Trophoblast cell (in vitro differentiated cells and primary cell): ENCODE measurements at regions not wholly inside any gene's neighbourhood (a gene's known extent, or its start where the extent isn't known, plus 50 kb on each side); places are given as distances from the start of the nearest gene placed in this dataset.

Experiments used
- DNase-seq, 2 donors: peaks; one replicate each; pipeline ENCODE4 v3.0.0-alpha.2; 2016
- H2AFZ ChIP-seq: 2 replicates; pipeline ENCODE4 v1.6.1; 2013; ENCODE audit warnings: low read length, moderate library complexity, mild to moderate bottlenecking; ENCODE audit not compliant: insufficient read depth, poor library complexity
- H2AK5ac ChIP-seq: 2 replicates; pipeline ENCODE4 v1.6.1; 2013; ENCODE audit warnings: mild to moderate bottlenecking, low read length
- H2BK120ac ChIP-seq: 2 replicates; pipeline ENCODE4 v1.6.1; 2013; ENCODE audit warnings: low read length, mild to moderate bottlenecking, moderate library complexity; ENCODE audit not compliant: insufficient read depth, poor library complexity
- H2BK12ac ChIP-seq: 2 replicates; pipeline ENCODE4 v1.6.1; 2013; ENCODE audit warnings: mild to moderate bottlenecking, low read length, moderate library complexity
- H2BK5ac ChIP-seq: 2 replicates; pipeline ENCODE4 v1.6.1; 2013; ENCODE audit warnings: low read length, low read depth, moderate library complexity, mild to moderate bottlenecking; ENCODE audit not compliant: poor library complexity
- H3K14ac ChIP-seq: 2 replicates; pipeline ENCODE4 v1.6.1; 2013; ENCODE audit warnings: mild to moderate bottlenecking, low read length
- H3K18ac ChIP-seq: 2 replicates; pipeline ENCODE4 v1.6.1; 2013; ENCODE audit warnings: mild to moderate bottlenecking, low read length
- H3K23ac ChIP-seq: 2 replicates; pipeline ENCODE4 v1.6.1; 2013; ENCODE audit warnings: low read length
- H3K27ac ChIP-seq: 2 replicates; pipeline ENCODE4 v1.5.1; 2013; ENCODE audit warnings: low read depth, mild to moderate bottlenecking, inconsistent platforms, low read length, moderate library complexity
- H3K27me3 ChIP-seq: 2 replicates; pipeline ENCODE4 v1.6.1; 2013; ENCODE audit warnings: inconsistent platforms, mild to moderate bottlenecking, low read length, moderate library complexity; ENCODE audit not compliant: insufficient read depth
- H3K36me3 ChIP-seq, 2 experiments: 1 replicate in 1 of 2; 2 replicates in 1 of 2; pipeline ENCODE4 v1.6.1; 2013; ENCODE audit warnings: low read length in 2 of 2, mild to moderate bottlenecking in 2 of 2, moderate library complexity in 1 of 2; ENCODE audit not compliant: insufficient read depth in 2 of 2, control insufficient read depth in 1 of 2
- H3K4ac ChIP-seq: 2 replicates; pipeline ENCODE4 v1.6.1; 2013; ENCODE audit warnings: low read depth, mild to moderate bottlenecking, low read length, moderate library complexity
- H3K4me1 ChIP-seq, 2 experiments: 1 replicate in 1 of 2; 2 replicates in 1 of 2; pipeline ENCODE4 v1.6.1; 2013; ENCODE audit warnings: low read length in 2 of 2, mild to moderate bottlenecking in 2 of 2, moderate library complexity in 1 of 2; ENCODE audit not compliant: insufficient read depth in 2 of 2, control insufficient read depth in 1 of 2
- H3K4me2 ChIP-seq: 2 replicates; pipeline ENCODE4 v1.6.1; 2013; ENCODE audit warnings: inconsistent platforms, mild to moderate bottlenecking, low read length, moderate library complexity
- H3K4me3 ChIP-seq: 2 replicates; pipeline ENCODE4 v1.5.1; 2013; ENCODE audit warnings: mild to moderate bottlenecking, low read depth, low read length, inconsistent platforms
- H3K79me1 ChIP-seq: one replicate; pipeline ENCODE4 v1.6.1; 2013; ENCODE audit warnings: low read length
- H3K79me2 ChIP-seq: 2 replicates; pipeline ENCODE4 v1.6.1; 2013; ENCODE audit warnings: low read length, mild to moderate bottlenecking; ENCODE audit not compliant: control insufficient read depth, insufficient read depth, poor library complexity
- H3K9ac ChIP-seq: 2 replicates; pipeline ENCODE4 v1.6.1; 2013; ENCODE audit warnings: mild to moderate bottlenecking, low read length
- H3K9me3 ChIP-seq: 2 replicates; pipeline ENCODE4 v1.6.1; 2013; ENCODE audit warnings: low read depth, mild to moderate bottlenecking, control low read depth, inconsistent platforms, low read length; ENCODE audit not compliant: insufficient read depth
- H4K12ac ChIP-seq: 2 replicates; pipeline ENCODE4 v1.6.1; 2013; ENCODE audit warnings: low read depth, mild to moderate bottlenecking, low read length, moderate library complexity
- H4K8ac ChIP-seq: 2 replicates; pipeline ENCODE4 v1.6.1; 2013; ENCODE audit warnings: low read depth, mild to moderate bottlenecking, low read length, moderate library complexity
- H4K91ac ChIP-seq: one replicate; pipeline ENCODE4 v1.6.1; 2013; ENCODE audit warnings: low read depth, mild to moderate bottlenecking, low read length, moderate library complexity
- WGBS: extraction: QIAGEN DNeasy Blood & Tissue Kit; methylation state at CpG from one replicate; pipeline ENCODE4 v1.1.7; 2013; ENCODE audit warnings: missing lambda C conversion rate; ENCODE audit not compliant: insufficient read length, insufficient coverage; ENCODE audit errors: extremely low coverage; 5-methylcytosine and 5-hydroxymethylcytosine counted together

DNA sequence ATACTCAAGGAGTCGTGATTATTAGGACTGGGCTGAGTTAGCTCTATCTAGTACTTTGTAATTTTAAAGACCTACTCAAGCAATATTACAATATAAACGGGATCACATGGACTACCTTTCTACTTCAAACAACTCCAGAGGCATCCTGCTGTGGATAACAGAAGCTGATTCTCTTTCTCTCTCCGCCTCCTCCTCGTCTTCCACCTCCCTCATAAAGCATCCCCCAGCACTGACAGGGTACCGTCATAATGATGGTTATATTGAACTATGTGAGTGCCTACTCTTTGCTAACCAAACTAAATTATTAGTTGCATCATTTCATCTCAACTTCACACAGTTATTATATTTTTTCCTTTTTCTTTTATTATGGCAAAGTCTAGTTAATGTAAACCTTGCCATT is 165.4 kb upstream of the FOXF1 start:
- no peaks in the 10 kb centered on the region for H3K79me2 ChIP-seq
- H3K27me3 ChIP-seq = peaks cover 3% of the 10 kb centered on the region
- no peak overlapping the region for H3K27ac ChIP-seq
- no peak overlapping the region for H3K18ac ChIP-seq
- H3K36me3 ChIP-seq = no peaks in the 10 kb centered on the region
- DNase-seq = no peak
- H3K9ac ChIP-seq = no peak overlapping the region
- no peaks in the 10 kb centered on the region for H3K79me1 ChIP-seq
- H3K4ac ChIP-seq = no peak overlapping the region
- H3K23ac ChIP-seq = no peak overlapping the region
- H2BK120ac ChIP-seq = no peak overlapping the region
- peaks cover 2 to 8% of the 10 kb centered on the region in 2 experiments for H3K4me1 ChIP-seq
- no peak overlapping the region for H3K4me2 ChIP-seq
- H3K4me3 ChIP-seq = no peak overlapping the region
- no peaks in the 10 kb centered on the region for H3K9me3 ChIP-seq
- H2AFZ ChIP-seq = no peak overlapping the region
- H2AK5ac ChIP-seq = no peak overlapping the region
- no CpG with 5 or more reads among the region's 5 CpGs for WGBS
- H2BK12ac ChIP-seq = no peak overlapping the region
- H4K8ac ChIP-seq = no peak overlapping the region
- H3K14ac ChIP-seq = no peak overlapping the region
- H4K91ac ChIP-seq = no peak overlapping the region
- no peak overlapping the region for H2BK5ac ChIP-seq
- H4K12ac ChIP-seq = no peak overlapping the region

DNA sequence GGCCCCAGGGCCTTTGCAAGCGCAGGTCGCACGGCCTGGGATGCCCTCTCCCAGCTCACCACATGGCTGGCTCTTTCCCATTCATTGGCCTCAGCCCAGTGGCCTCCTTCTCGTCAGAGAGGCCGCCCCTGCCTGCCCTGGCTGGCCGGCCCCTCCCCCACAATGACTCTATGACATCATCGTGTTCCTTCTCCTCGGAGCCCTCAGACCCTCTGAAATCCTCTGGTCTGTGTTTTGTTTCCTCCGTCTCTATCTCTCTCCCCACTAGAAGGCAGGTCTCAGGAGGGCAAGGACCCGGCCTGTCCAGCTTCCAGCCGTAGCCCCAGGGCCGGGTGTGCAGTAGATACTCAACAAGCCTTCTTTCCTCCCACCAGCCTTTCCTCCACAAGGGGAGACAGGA is 164.8 kb upstream of the FOXF1 start:
- no peak overlapping the region for H3K18ac ChIP-seq
- no peak overlapping the region for H3K14ac ChIP-seq
- WGBS = no CpG with 5 or more reads among the region's 12 CpGs

DNA sequence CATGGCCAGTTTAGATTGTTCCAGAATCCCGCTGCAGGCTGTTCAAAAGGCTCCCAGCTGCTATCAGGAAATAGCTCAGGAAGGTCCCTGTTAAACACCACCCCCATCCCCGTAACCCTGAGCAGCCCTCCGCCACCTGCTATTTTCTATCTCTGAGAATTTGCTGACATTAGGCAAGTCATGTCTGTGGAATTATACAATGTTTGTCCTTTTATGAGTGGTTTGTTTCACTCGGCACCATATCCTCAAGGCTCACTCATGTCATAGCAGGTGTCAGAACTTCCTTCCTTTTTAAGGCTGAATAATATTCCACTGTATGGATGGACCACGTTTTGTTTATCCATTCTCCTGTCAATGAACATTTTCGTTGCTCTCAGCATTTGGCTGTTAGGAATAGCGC is 164.3 kb upstream of the FOXF1 start:
- H4K12ac ChIP-seq = no peak overlapping the region
- H2BK12ac ChIP-seq = no peak overlapping the region
- H3K79me1 ChIP-seq = no peaks in the 10 kb centered on the region
- no peak overlapping the region for H3K14ac ChIP-seq
- no peak overlapping the region for H3K23ac ChIP-seq
- H2AFZ ChIP-seq = no peak overlapping the region
- no peak overlapping the region for H3K4ac ChIP-seq
- no peak for DNase-seq
- H3K4me3 ChIP-seq = no peak overlapping the region
- H2BK120ac ChIP-seq = no peak overlapping the region
- no peak overlapping the region for H4K8ac ChIP-seq
- no peak overlapping the region for H3K4me2 ChIP-seq
- H3K9ac ChIP-seq = no peak overlapping the region
- H2BK5ac ChIP-seq = no peak overlapping the region
- H4K91ac ChIP-seq = no peak overlapping the region
- no peak overlapping the region for H3K27ac ChIP-seq
- whole genome bisulfite sequencing = no CpG with 5 or more reads among the region's 7 CpGs
- H3K4me1 ChIP-seq = peaks cover 2 to 8% of the 10 kb centered on the region in 2 experiments
- no peak overlapping the region for H3K18ac ChIP-seq
- no peaks in the 10 kb centered on the region for H3K36me3 ChIP-seq
- no peaks in the 10 kb centered on the region for H3K79me2 ChIP-seq
- H2AK5ac ChIP-seq = no peak overlapping the region
- no peaks in the 10 kb centered on the region for H3K9me3 ChIP-seq
- peaks cover 3% of the 10 kb centered on the region for H3K27me3 ChIP-seq

More for the DNA sequence above, 164.8 kb upstream of the FOXF1 start:
- H2AK5ac ChIP-seq = no peak overlapping the region
- H2BK5ac ChIP-seq = no peak overlapping the region
- no peak overlapping the region for H4K12ac ChIP-seq
- H4K8ac ChIP-seq = no peak overlapping the region
- H3K79me2 ChIP-seq = no peaks in the 10 kb centered on the region
- no peak for DNase-seq
- peaks cover 3% of the 10 kb centered on the region for H3K27me3 ChIP-seq
- H3K9me3 ChIP-seq = no peaks in the 10 kb centered on the region
- H3K4ac ChIP-seq = no peak overlapping the region
- H3K36me3 ChIP-seq = no peaks in the 10 kb centered on the region
- H3K4me2 ChIP-seq = no peak overlapping the region
- H3K9ac ChIP-seq = no peak overlapping the region
- H3K4me3 ChIP-seq = no peak overlapping the region
- no peak overlapping the region for H2BK120ac ChIP-seq
- H3K79me1 ChIP-seq = no peaks in the 10 kb centered on the region
- H4K91ac ChIP-seq = no peak overlapping the region
- H2AFZ ChIP-seq = no peak overlapping the region
- no peak overlapping the region for H3K23ac ChIP-seq
- H2BK12ac ChIP-seq = no peak overlapping the region
- H3K4me1 ChIP-seq = peaks cover 2 to 8% of the 10 kb centered on the region in 2 experiments
- no peak overlapping the region for H3K27ac ChIP-seq

DNA sequence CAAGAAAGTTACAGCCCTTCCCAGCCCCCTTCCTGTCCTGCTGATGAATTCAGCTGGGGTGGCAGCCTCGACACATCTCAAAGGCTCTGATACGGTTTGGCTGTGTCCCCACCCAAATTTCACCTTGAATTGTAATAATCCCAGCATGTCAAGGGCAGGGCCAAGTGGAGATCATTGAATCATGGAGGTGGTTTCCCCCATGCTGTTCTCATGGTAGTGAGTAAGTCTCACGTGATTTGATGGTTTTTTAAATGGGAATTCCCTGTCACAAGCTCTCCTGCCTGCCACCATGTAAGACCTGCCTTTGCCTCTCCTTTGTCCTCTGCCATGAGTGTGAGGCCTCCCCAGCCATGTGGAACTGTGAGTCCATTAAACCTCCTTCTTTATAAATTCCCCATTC is 163.2 kb upstream of the FOXF1 start:
- H3K79me1 ChIP-seq = no peaks in the 10 kb centered on the region
- no peak overlapping the region for H2BK120ac ChIP-seq
- no peak overlapping the region for H3K18ac ChIP-seq
- H3K9me3 ChIP-seq = no peaks in the 10 kb centered on the region
- no peak overlapping the region for H3K4ac ChIP-seq
- peaks cover 4 to 8% of the 10 kb centered on the region in 2 experiments for H3K4me1 ChIP-seq
- H2BK5ac ChIP-seq = no peak overlapping the region
- no peak overlapping the region for H3K27ac ChIP-seq
- H4K12ac ChIP-seq = no peak overlapping the region
- WGBS = no CpG with 5 or more reads among the region's 3 CpGs
- no peak for DNase-seq
- H3K36me3 ChIP-seq = no peaks in the 10 kb centered on the region
- H3K14ac ChIP-seq = no peak overlapping the region
- no peak overlapping the region for H2AK5ac ChIP-seq
- no peaks in the 10 kb centered on the region for H3K79me2 ChIP-seq
- no peak overlapping the region for H2BK12ac ChIP-seq
- no peak overlapping the region for H4K8ac ChIP-seq
- no peak overlapping the region for H4K91ac ChIP-seq
- H2AFZ ChIP-seq = no peak overlapping the region
- no peak overlapping the region for H3K9ac ChIP-seq
- no peak overlapping the region for H3K23ac ChIP-seq
- peaks cover 3% of the 10 kb centered on the region for H3K27me3 ChIP-seq
- no peak overlapping the region for H3K4me2 ChIP-seq
- no peak overlapping the region for H3K4me3 ChIP-seq
